Neural cell (in vitro differentiated cells): ENCODE measurements at regions not wholly inside any gene's neighbourhood (a gene's known extent, or its start where the extent isn't known, plus 50 kb on each side); places are given as distances from the start of the nearest gene placed in this dataset.

Experiments used
- H2AFZ ChIP-seq: fragments of 200-600, 300-800 bp; sonication (generic), shearing (Covaris generic); 2 replicates; pipeline ENCODE4 v1.6.0; 2014; ENCODE audit warnings: low read depth, mild to moderate bottlenecking, antibody characterized with exemption, low read length, moderate library complexity
- H3F3A ChIP-seq: fragments of 200-600 bp; shearing (Covaris generic); 2 replicates; pipeline ENCODE4 v1.6.1; 2016; ENCODE audit warnings: mild to moderate bottlenecking, moderate library complexity, mixed read lengths, antibody characterized with exemption, low read length; ENCODE audit not compliant: insufficient read depth, poor library complexity, severe bottlenecking
- H3K27ac ChIP-seq: fragments of 200-600, 300-800 bp; sonication (generic), shearing (Covaris generic); 2 replicates; pipeline ENCODE4 v1.5.1; 2014; ENCODE audit warnings: mild to moderate bottlenecking, low read length, moderate library complexity
- H3K27me3 ChIP-seq: fragments of 300-800, 200-600 bp; sonication (generic), shearing (Covaris generic); 2 replicates; pipeline ENCODE4 v1.6.0; 2014; ENCODE audit warnings: mild to moderate bottlenecking, low read depth, low read length, moderate library complexity; ENCODE audit not compliant: insufficient read depth
- H3K36me3 ChIP-seq: fragments of 300-800, 200-600 bp; sonication (generic), shearing (Covaris generic); 2 replicates; pipeline ENCODE4 v1.5.1; 2014; ENCODE audit warnings: mild to moderate bottlenecking, antibody characterized with exemption, low read length, moderate library complexity; ENCODE audit not compliant: insufficient read depth
- H3K4me2 ChIP-seq: fragments of 300-800, 200-600 bp; sonication (generic), shearing (Covaris generic); 2 replicates; pipeline ENCODE4 v1.6.0; 2014; ENCODE audit warnings: mild to moderate bottlenecking, low read length
- H3K4me3 ChIP-seq: fragments of 300-800, 200-600 bp; sonication (generic), shearing (Covaris generic); 2 replicates; pipeline ENCODE4 v1.5.1; 2014; ENCODE audit warnings: mild to moderate bottlenecking, low read length, moderate library complexity
- H3K79me2 ChIP-seq: fragments of 200-600 bp; shearing (Covaris generic); replicated peaks from 2 replicates; pipeline ENCODE4 v1.6.0; 2014; ENCODE audit warnings: mild to moderate bottlenecking, low read length, moderate library complexity; ENCODE audit not compliant: insufficient read depth
- H3K9ac ChIP-seq: fragments of 300-800, 200-600 bp; sonication (generic), shearing (Covaris generic); 2 replicates; pipeline ENCODE4 v1.6.1; 2016; ENCODE audit warnings: mild to moderate bottlenecking, low read length, mixed read lengths
- H3K9me2 ChIP-seq: fragments of 200-600 bp; shearing (Covaris generic); 2 replicates; pipeline ENCODE4 v1.6.1; 2016; ENCODE audit warnings: mild to moderate bottlenecking, low read length, mixed read lengths; ENCODE audit not compliant: insufficient read depth
- H3K9me3 ChIP-seq: fragments of 200-600, 300-800 bp; sonication (generic), shearing (Covaris generic); 2 replicates; pipeline ENCODE4 v1.6.1; 2016; ENCODE audit warnings: mild to moderate bottlenecking, mixed run types, low read length, moderate library complexity, mixed read lengths
- H4K20me1 ChIP-seq: fragments of 200-600 bp; shearing (Covaris generic); 2 replicates; pipeline ENCODE4 v1.6.1; 2016; ENCODE audit warnings: mild to moderate bottlenecking, mixed run types; ENCODE audit not compliant: insufficient read depth
- CTCF ChIP-seq: fragments of 450-650 bp; IDR thresholded peaks from 2 replicates; pipeline ENCODE4 v1.5.1; 2014; ENCODE audit warnings: antibody characterized with exemption, mild to moderate bottlenecking, moderate library complexity; ENCODE audit not compliant: poor library complexity, severe bottlenecking
- EP300 ChIP-seq: fragments of 450-650 bp; conservative IDR thresholded peaks from 2 replicates; pipeline ENCODE4 v1.6.1; 2014; ENCODE audit warnings: antibody characterized with exemption, mild to moderate bottlenecking, moderate library complexity; ENCODE audit not compliant: poor library complexity, severe bottlenecking
- EZH2 ChIP-seq: fragments of 200-600, 300-800 bp; shearing (Covaris generic), sonication (generic); IDR thresholded peaks from 2 replicates; pipeline ENCODE4 v1.6.1; 2014; ENCODE audit warnings: antibody characterized with exemption, low read length, borderline replicate concordance, mild to moderate bottlenecking; ENCODE audit not compliant: insufficient read depth, poor library complexity, severe bottlenecking
- MXI1 ChIP-seq: fragments of 450-650 bp; conservative IDR thresholded peaks from 2 replicates; pipeline ENCODE4 v1.6.1; 2014; ENCODE audit warnings: antibody characterized with exemption, mild to moderate bottlenecking; ENCODE audit not compliant: poor library complexity, severe bottlenecking
- POLR2AphosphoS5 ChIP-seq: IDR thresholded peaks from 2 replicates; pipeline ENCODE4 v1.6.1; 2012
- RAD21 ChIP-seq: fragments of 450-650 bp; conservative IDR thresholded peaks from 2 replicates; pipeline ENCODE4 v1.6.1; 2014; ENCODE audit warnings: antibody characterized with exemption, mild to moderate bottlenecking, moderate library complexity
- REST ChIP-seq: IDR thresholded peaks from 2 replicates; pipeline ENCODE4 v1.6.1; 2012; ENCODE audit warnings: borderline replicate concordance
- SMC3 ChIP-seq: fragments of 450-650 bp; conservative IDR thresholded peaks from 2 replicates; pipeline ENCODE4 v1.6.1; 2014; ENCODE audit warnings: antibody characterized with exemption, mild to moderate bottlenecking, moderate library complexity; ENCODE audit not compliant: poor library complexity
- TAF1 ChIP-seq: IDR thresholded peaks from 2 replicates; pipeline ENCODE4 v1.6.1; 2012; ENCODE audit warnings: low read depth

- Histone ChIP-seq H3K79me2 (no peaks in the 10 kb centered on the region), H3K4me3 (no peak overlapping the region), H3F3A (no peaks in the 10 kb centered on the region), H3K9me3 (no peaks in the 10 kb centered on the region), H4K20me1 (no peaks in the 10 kb centered on the region), H3K27me3 (no peaks in the 10 kb centered on the region), H3K9me2 (no peaks in the 10 kb centered on the region), H3K36me3 (no peaks in the 10 kb centered on the region), H3K4me2 (no peak overlapping the region), H3K27ac (no peak overlapping the region), H3K9ac (no peak overlapping the region), H2AFZ (no peak overlapping the region)
- TF ChIP-seq RAD21 (no peak), CTCF (no peak), TAF1 (no peak), MXI1 (no peak), POLR2AphosphoS5 (no peak), SMC3 (no peak), REST (no peak)
These were observed 190.2 kb downstream of the SHANK2 start for GRCh38 chr11:71062199-71062598.

DNA sequence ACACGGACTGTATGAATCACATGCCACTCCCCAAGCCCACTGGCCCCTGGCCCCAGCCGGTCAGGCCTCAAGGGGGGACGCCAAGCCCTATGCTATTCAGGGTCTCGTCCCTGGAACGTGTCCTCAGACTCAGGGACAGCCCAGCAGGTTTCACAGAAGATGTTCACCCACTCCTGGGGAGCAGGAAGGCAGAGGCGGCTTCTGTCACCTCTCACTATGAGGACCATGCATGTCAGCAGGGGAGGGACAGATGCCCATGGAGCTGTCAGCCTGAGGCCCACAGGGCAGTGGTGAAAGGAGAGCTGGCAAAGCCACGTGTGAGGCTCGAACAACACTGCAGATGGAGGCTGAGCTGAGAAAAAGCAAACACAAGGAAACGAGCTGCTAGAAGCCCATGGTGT lies 192.0 kb downstream of the SHANK2 start:
- H3K9ac ChIP-seq, result no peak overlapping the region
- no peaks in the 10 kb centered on the region for H3K36me3 ChIP-seq
- no peaks in the 10 kb centered on the region for H3F3A ChIP-seq
- no peak overlapping the region for H3K4me2 ChIP-seq
- H3K9me2 ChIP-seq, result no peaks in the 10 kb centered on the region
- no peaks in the 10 kb centered on the region for H3K9me3 ChIP-seq
- H3K27me3 ChIP-seq, result no peaks in the 10 kb centered on the region
- no peaks in the 10 kb centered on the region for H4K20me1 ChIP-seq
- no peak overlapping the region for H2AFZ ChIP-seq
- no peak overlapping the region for H3K27ac ChIP-seq
- TF ChIP-seq TAF1, result no peak
- no peak for TF ChIP-seq MXI1
- no peak for TF ChIP-seq RAD21
- no peaks in the 10 kb centered on the region for H3K79me2 ChIP-seq
- no peak overlapping the region for H3K4me3 ChIP-seq

- Histone ChIP-seq H3K9ac (no peak overlapping the region), H3K9me2 (no peaks in the 10 kb centered on the region), H3K4me3 (no peak overlapping the region), H3K9me3 (no peaks in the 10 kb centered on the region), H4K20me1 (no peaks in the 10 kb centered on the region), H3K27me3 (no peaks in the 10 kb centered on the region), H3K27ac (no peak overlapping the region), H2AFZ (no peak overlapping the region), H3K79me2 (no peaks in the 10 kb centered on the region), H3K36me3 (no peaks in the 10 kb centered on the region), H3F3A (no peaks in the 10 kb centered on the region), H3K4me2 (no peak overlapping the region)
- TF ChIP-seq EZH2, result no peak
- TF ChIP-seq POLR2AphosphoS5, result no peak
- no peak for TF ChIP-seq CTCF
- TF ChIP-seq EP300, result no peak
- no peak for TF ChIP-seq SMC3
- TF ChIP-seq REST, result no peak
- TF ChIP-seq RAD21, result no peak
- no peak for TF ChIP-seq MXI1
- no peak for TF ChIP-seq TAF1
These were observed 192.7 kb downstream of the SHANK2 start for GRCh38 chr11:71059662-71060061.
